Osteocyte (in vitro differentiated cells): ENCODE measurements at regions not wholly inside any gene's neighbourhood (a gene's known extent, or its start where the extent isn't known, plus 50 kb on each side); places are given as distances from the start of the nearest gene placed in this dataset.

Experiments used
- DNase-seq: peaks from one replicate; pipeline ENCODE4 v3.0.0; 2021; ENCODE audit warnings: mixed read lengths; ENCODE audit not compliant: unreplicated experiment; ENCODE audit errors: extremely low spot score
- H3K27ac Mint-ChIP-seq: one replicate; pipeline ENCODE4 v1.8.0; 2021; ENCODE audit warnings: mild to moderate bottlenecking, mixed read lengths; ENCODE audit not compliant: unreplicated experiment
- H3K27me3 Mint-ChIP-seq: one replicate; pipeline ENCODE4 v1.8.0; 2021; ENCODE audit warnings: mixed read lengths; ENCODE audit not compliant: unreplicated experiment
- H3K36me3 Mint-ChIP-seq: one replicate; pipeline ENCODE4 v1.8.0; 2021; ENCODE audit warnings: mixed read lengths; ENCODE audit not compliant: unreplicated experiment
- H3K4me1 Mint-ChIP-seq: one replicate; pipeline ENCODE4 v1.8.0; 2021; ENCODE audit warnings: mixed read lengths; ENCODE audit not compliant: unreplicated experiment
- H3K4me3 Mint-ChIP-seq: one replicate; pipeline ENCODE4 v1.8.0; 2021; ENCODE audit warnings: mild to moderate bottlenecking, moderate library complexity, mixed read lengths; ENCODE audit not compliant: unreplicated experiment
- H3K9me3 Mint-ChIP-seq: one replicate; pipeline ENCODE4 v1.8.0; 2021; ENCODE audit warnings: mixed read lengths; ENCODE audit not compliant: unreplicated experiment
- TF ChIP-seq, protein P1 (sequence below): fragments of 200-600 bp; sonication (generic); IDR thresholded peaks from 2 replicates; pipeline ENCODE4 v1.5.0; 2021; ENCODE audit warnings: antibody characterized with exemption, mild to moderate bottlenecking, moderate library complexity

DNA sequence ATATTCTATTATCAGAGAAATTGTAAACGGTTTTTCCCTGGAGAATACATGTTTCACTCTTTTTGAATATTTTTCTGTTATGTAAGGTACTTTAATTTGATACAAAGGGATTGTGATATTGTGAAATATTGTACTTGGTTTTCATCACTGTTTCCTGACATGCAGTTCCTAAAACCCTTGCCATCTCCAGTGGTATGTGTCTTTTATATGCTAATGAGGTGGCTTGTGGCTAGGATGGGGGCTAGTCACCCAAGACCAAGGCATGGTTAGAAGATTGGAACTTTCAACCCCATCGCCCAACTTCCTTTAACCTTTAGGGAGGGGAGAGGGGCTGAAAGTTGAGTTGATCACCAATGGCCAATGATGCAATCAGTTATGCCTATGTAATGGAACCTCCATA lies 160.6 kb downstream of the TAF11L14 start:
- no peak for DNase-seq
- Mint-ChIP-seq H3K4me1 (peaks cover 8% of the 10 kb centered on the region), H3K36me3 (no peaks in the 10 kb centered on the region), H3K27ac (no peak overlapping the region), H3K9me3 (no peaks in the 10 kb centered on the region), H3K27me3 (no peaks in the 10 kb centered on the region), H3K4me3 (no peak overlapping the region)
- TF ChIP-seq, protein P1, sequence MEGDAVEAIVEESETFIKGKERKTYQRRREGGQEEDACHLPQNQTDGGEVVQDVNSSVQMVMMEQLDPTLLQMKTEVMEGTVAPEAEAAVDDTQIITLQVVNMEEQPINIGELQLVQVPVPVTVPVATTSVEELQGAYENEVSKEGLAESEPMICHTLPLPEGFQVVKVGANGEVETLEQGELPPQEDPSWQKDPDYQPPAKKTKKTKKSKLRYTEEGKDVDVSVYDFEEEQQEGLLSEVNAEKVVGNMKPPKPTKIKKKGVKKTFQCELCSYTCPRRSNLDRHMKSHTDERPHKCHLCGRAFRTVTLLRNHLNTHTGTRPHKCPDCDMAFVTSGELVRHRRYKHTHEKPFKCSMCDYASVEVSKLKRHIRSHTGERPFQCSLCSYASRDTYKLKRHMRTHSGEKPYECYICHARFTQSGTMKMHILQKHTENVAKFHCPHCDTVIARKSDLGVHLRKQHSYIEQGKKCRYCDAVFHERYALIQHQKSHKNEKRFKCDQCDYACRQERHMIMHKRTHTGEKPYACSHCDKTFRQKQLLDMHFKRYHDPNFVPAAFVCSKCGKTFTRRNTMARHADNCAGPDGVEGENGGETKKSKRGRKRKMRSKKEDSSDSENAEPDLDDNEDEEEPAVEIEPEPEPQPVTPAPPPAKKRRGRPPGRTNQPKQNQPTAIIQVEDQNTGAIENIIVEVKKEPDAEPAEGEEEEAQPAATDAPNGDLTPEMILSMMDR, result no peak

DNA sequence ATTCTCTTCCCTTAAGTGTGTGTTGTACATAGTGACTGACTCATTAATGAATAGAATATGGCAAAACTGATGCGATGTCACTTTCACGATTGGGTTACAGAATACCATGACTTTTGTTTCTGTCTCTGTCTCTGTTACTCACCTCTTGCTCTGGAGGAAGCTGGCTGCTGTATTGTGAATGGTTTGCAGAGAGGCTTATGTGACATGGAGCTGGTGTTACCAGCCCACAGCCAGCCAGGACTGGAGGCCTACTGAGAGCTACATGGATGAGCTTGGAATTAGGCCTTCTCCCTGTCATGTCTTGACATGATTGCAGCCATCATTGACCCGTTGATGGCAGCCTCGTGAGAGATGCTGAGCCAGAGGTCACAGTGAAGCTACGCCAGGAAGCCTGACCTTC lies 161.9 kb downstream of the TAF11L14 start:
- Mint-ChIP-seq H3K4me3 (no peak overlapping the region), H3K27me3 (no peaks in the 10 kb centered on the region), H3K27ac (no peak overlapping the region), H3K4me1 (peaks cover 8% of the 10 kb centered on the region), H3K36me3 (no peaks in the 10 kb centered on the region), H3K9me3 (no peaks in the 10 kb centered on the region)
- no peak for DNase-seq
- TF ChIP-seq, protein P1, result no peak

DNA sequence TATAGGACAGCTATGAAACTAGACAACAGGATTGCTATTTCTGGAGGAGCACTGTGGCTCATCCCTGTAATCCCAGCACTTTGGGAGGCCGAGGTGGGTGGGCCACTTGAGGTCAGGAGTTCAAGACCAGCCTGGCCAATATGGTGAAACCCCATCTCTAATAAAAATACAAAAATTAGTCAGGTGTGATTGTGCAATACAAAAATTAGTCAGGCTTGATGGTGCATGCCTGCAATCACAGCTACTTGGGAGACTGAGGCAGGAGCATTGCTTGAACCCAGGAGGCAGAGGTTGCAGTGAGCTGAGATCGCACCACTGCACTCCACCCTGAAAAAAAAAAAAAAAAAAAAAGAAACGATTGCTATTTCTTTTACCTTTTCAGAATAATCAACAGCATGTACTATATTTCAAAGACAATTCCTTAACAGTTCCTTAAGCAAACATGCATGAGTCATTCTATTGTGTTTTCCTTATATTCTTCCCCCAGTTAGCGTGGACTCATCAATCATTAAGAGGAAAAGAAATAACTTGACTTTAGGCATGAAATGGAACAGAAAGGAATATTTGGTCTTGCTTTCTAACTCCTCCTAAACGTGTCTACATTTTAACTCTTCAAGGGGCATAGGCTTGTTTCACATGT lies 162.6 kb downstream of the TAF11L14 start:
- Mint-ChIP-seq H3K4me3 (no peak overlapping the region), H3K27me3 (no peaks in the 10 kb centered on the region), H3K36me3 (no peaks in the 10 kb centered on the region), H3K27ac (no peak overlapping the region), H3K4me1 (peaks cover 11% of the 10 kb centered on the region), H3K9me3 (no peaks in the 10 kb centered on the region)
- TF ChIP-seq, protein P1, result no peak
- DNase-seq, result no peak

DNA sequence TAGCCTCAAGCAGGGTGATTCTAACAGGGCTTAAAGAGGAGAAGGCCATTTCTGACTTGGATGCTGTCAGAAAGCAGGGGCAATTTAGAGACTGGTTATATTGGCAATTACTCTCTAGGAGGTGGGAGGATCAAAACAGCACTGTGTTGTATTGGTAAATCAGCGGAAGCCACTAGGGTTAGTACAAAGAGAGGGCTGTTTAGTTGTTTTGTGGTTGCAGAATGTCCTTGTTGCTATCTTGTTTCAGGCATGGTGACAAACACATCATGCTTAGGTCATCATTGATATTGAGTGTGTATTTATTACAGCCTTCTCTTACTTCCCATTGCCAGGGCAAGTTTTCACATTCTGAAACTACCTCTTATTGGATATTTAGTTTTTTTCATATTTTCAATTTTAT lies 165.3 kb downstream of the TAF11L14 start:
- Mint-ChIP-seq H3K4me3 (no peak overlapping the region), H3K4me1 (peaks cover 35% of the 10 kb centered on the region), H3K36me3 (no peaks in the 10 kb centered on the region), H3K9me3 (peaks cover 4% of the 10 kb centered on the region), H3K27ac (no peak overlapping the region), H3K27me3 (no peaks in the 10 kb centered on the region)
- TF ChIP-seq, protein P1, result no peak
- no peak for DNase-seq

DNA sequence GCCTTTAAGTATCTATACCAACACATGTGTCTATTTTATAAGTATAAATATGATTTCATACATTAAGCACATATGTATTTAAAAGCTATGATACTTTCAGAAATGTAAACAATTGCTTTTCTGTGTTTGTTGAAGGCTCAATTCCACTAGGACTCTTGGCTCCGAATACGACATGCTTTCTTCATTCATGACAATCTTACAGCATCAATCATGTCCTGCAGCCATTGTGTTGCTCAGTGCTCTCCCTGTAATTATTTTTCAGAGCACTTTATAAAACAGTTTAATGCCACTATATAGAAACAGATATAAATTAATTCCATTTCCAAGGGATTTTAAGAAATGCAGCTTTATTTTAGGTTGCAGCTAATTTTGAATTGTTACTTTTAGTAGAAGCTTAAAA lies 167.3 kb downstream of the TAF11L14 start:
- no peaks in the 10 kb centered on the region for H3K36me3 Mint-ChIP-seq
- H3K9me3 Mint-ChIP-seq, result peaks cover 4% of the 10 kb centered on the region
- no peak for DNase-seq
- H3K4me1 Mint-ChIP-seq, result peaks cover 42% of the 10 kb centered on the region
- no peak overlapping the region for H3K27ac Mint-ChIP-seq
- H3K27me3 Mint-ChIP-seq, result no peaks in the 10 kb centered on the region
- H3K4me3 Mint-ChIP-seq, result no peak overlapping the region
- TF ChIP-seq, protein P1, result no peak
